H1 (cell line): ENCODE measurements at regions not wholly inside any gene's neighbourhood (a gene's known extent, or its start where the extent isn't known, plus 50 kb on each side); places are given as distances from the start of the nearest gene placed in this dataset.

Experiments
- ATF2 ChIP-seq: IDR thresholded peaks from 2 replicates; pipeline ENCODE4 v1.6.1; 2012; ENCODE audit warnings: low read length, inconsistent platforms
- EZH2 ChIP-seq: fragments of 200-600 bp; sonication (generic); IDR thresholded peaks from 2 replicates; pipeline ENCODE4 v1.7.1; 2012; ENCODE audit warnings: low read depth, mild to moderate bottlenecking, moderate library complexity, low read length, inconsistent platforms; ENCODE audit not compliant: severe bottlenecking
- JUND ChIP-seq: IDR thresholded peaks from 2 replicates; pipeline ENCODE4 v1.6.1; 2011; ENCODE audit warnings: mild to moderate bottlenecking, improper control_type of control experiment, low read length
- POLR2A ChIP-seq, 2 experiments: IDR thresholded peaks; 1 replicate in 1 of 2; 2 replicates in 1 of 2; pipeline ENCODE4 v1.6.1; 2011; ENCODE audit warnings: low read depth in 2 of 2, low read length in 2 of 2, mild to moderate bottlenecking in 2 of 2; ENCODE audit errors: control extremely low read depth in 1 of 2
- POLR2AphosphoS5 ChIP-seq: IDR thresholded peaks from 2 replicates; pipeline ENCODE4 v1.6.1; 2011; ENCODE audit warnings: low read depth, low read length
- TAF1 ChIP-seq: IDR thresholded peaks from 2 replicates; pipeline ENCODE4 v1.6.1; 2011; ENCODE audit warnings: mild to moderate bottlenecking, low read depth, low read length
- TF ChIP-seq, protein P1 (sequence below), 3 experiments: IDR thresholded peaks; 1 replicate in 2 of 3; 2 replicates in 1 of 3; pipeline versions ENCODE4 v1.5.1 to v1.6.1; 2011; ENCODE audit warnings: low read length in 3 of 3, mild to moderate bottlenecking in 3 of 3, inconsistent platforms in 2 of 3, low read depth in 1 of 3, moderate library complexity in 1 of 3; ENCODE audit not compliant: insufficient read depth in 1 of 3; ENCODE audit errors: control extremely low read depth in 1 of 3

GRCh38 chr9:36461323-36461722, 61.3 kb upstream of the RNF38 start:
- TF ChIP-seq JUND (no peak), POLR2AphosphoS5 (no peak), EZH2 (no peak), ATF2 (no peak), TAF1 (no peak), POLR2A (IDR thresholded peaks at IDR 0.05; ENCODE audit: control extremely low read depth in 1 of 2, low read depth in 2 of 2, low read length in 2 of 2) (no peak)
- TF ChIP-seq, protein P1, sequence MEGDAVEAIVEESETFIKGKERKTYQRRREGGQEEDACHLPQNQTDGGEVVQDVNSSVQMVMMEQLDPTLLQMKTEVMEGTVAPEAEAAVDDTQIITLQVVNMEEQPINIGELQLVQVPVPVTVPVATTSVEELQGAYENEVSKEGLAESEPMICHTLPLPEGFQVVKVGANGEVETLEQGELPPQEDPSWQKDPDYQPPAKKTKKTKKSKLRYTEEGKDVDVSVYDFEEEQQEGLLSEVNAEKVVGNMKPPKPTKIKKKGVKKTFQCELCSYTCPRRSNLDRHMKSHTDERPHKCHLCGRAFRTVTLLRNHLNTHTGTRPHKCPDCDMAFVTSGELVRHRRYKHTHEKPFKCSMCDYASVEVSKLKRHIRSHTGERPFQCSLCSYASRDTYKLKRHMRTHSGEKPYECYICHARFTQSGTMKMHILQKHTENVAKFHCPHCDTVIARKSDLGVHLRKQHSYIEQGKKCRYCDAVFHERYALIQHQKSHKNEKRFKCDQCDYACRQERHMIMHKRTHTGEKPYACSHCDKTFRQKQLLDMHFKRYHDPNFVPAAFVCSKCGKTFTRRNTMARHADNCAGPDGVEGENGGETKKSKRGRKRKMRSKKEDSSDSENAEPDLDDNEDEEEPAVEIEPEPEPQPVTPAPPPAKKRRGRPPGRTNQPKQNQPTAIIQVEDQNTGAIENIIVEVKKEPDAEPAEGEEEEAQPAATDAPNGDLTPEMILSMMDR (IDR thresholded peaks at IDR 0.05; ENCODE audit: control extremely low read depth in 1 of 3, insufficient read depth in 1 of 3, low read depth in 1 of 3, low read length in 3 of 3), result no peak
